IMR-90 (cell line): ENCODE measurements at regions not wholly inside any gene's neighbourhood (a gene's known extent, or its start where the extent isn't known, plus 50 kb on each side); places are given as distances from the start of the nearest gene placed in this dataset.

Experiments used
- ATAC-seq: fragments of 200-7000 bp; cut with Tn5 transposase; 2 replicates; pipeline ENCODE4 v1.9.1; 2020; ENCODE audit warnings: low read depth, mild to moderate bottlenecking, moderate library complexity
- BruUV-seq: library from RNA; stranded (reverse); fragments of 400-500 nt; replicated peaks from 2 replicates; lab custom pipeline; 2021; lab: Mats Ljungman, UMichigan
- CTCF ChIA-PET: fragments of 300-600 bp; formaldehyde crosslinking; extraction: SDS; loops from one replicate; lab custom pipeline; 2021; ENCODE audit warnings: antibody characterized with exemption; lab: Yijun Ruan, JAX
- POLR2A ChIA-PET: fragments of 300-600 bp; sonication (Branson Sonifier 250); formaldehyde crosslinking; loops from one replicate; lab custom pipeline; 2022; ENCODE audit warnings: antibody characterized with exemption; ENCODE audit not compliant: unreplicated experiment; lab: Charles Lee
- DNase-seq: peaks from one replicate; pipeline ENCODE4 v3.0.0; 2013
- H2AFZ ChIP-seq: replicated peaks from 2 replicates; pipeline ENCODE3; 2013; ENCODE audit warnings: low read length, mild to moderate bottlenecking; ENCODE audit not compliant: poor library complexity
- H2AK5ac ChIP-seq: 2 replicates; pipeline ENCODE4 v1.6.1; 2013; ENCODE audit warnings: low read depth, low read length, inconsistent platforms
- H2AK9ac ChIP-seq: replicated peaks from 2 replicates; pipeline ENCODE3; 2013; ENCODE audit warnings: mild to moderate bottlenecking, low read depth, low read length, moderate library complexity; ENCODE audit not compliant: poor library complexity
- H2BK120ac ChIP-seq: 2 replicates; pipeline ENCODE4 v1.6.1; 2013; ENCODE audit warnings: low read depth, low read length, inconsistent platforms
- H2BK15ac ChIP-seq: 3 replicates; pipeline ENCODE4 v1.6.1; 2013; ENCODE audit warnings: low read depth, low read length, inconsistent platforms
- H2BK20ac ChIP-seq: 2 replicates; pipeline ENCODE4 v1.6.1; 2013; ENCODE audit warnings: low read depth, mild to moderate bottlenecking, inconsistent platforms, low read length, moderate library complexity
- H2BK5ac ChIP-seq: 2 replicates; pipeline ENCODE4 v1.6.1; 2013; ENCODE audit warnings: mild to moderate bottlenecking, low read depth, low read length, inconsistent platforms; ENCODE audit not compliant: poor library complexity, severe bottlenecking
- H3K14ac ChIP-seq: replicated peaks from 2 replicates; pipeline ENCODE4 v1.6.1; 2013; ENCODE audit warnings: low read depth, low read length, inconsistent platforms
- H3K18ac ChIP-seq: 2 replicates; pipeline ENCODE4 v1.6.1; 2013; ENCODE audit warnings: low read depth, low read length, control low read depth
- H3K23ac ChIP-seq: 2 replicates; pipeline ENCODE4 v1.6.1; 2013; ENCODE audit warnings: low read depth, low read length, inconsistent platforms
- H3K27ac ChIP-seq: 2 replicates; pipeline ENCODE4 v1.5.1; 2013; ENCODE audit warnings: mild to moderate bottlenecking, control low read depth, low read length; ENCODE audit not compliant: insufficient read depth
- H3K27me3 ChIP-seq: 2 replicates; pipeline ENCODE4 v1.6.1; 2013; ENCODE audit warnings: low read length; ENCODE audit not compliant: control insufficient read depth, insufficient read depth
- H3K36me3 ChIP-seq: 2 replicates; pipeline ENCODE4 v1.6.1; 2013; ENCODE audit warnings: low read length, mixed read lengths; ENCODE audit not compliant: control insufficient read depth, insufficient read depth
- H3K4ac ChIP-seq: 2 replicates; pipeline ENCODE4 v1.6.1; 2013; ENCODE audit warnings: low read depth, low read length, inconsistent platforms
- H3K4me1 ChIP-seq: 2 replicates; pipeline ENCODE4 v1.6.1; 2013; ENCODE audit warnings: low read length, mixed read lengths; ENCODE audit not compliant: control insufficient read depth, insufficient read depth
- H3K4me2 ChIP-seq: 2 replicates; pipeline ENCODE4 v1.6.1; 2013; ENCODE audit warnings: low read depth, mild to moderate bottlenecking, control low read depth, low read length, moderate library complexity
- H3K4me3 ChIP-seq: 2 replicates; pipeline ENCODE4 v1.5.1; 2013; ENCODE audit warnings: low read depth, mild to moderate bottlenecking, control low read depth, low read length, moderate library complexity; ENCODE audit not compliant: insufficient read depth
- H3K56ac ChIP-seq: 2 replicates; pipeline ENCODE4 v1.6.1; 2013; ENCODE audit warnings: low read length, inconsistent platforms; ENCODE audit not compliant: insufficient read depth; ENCODE audit errors: extremely low read depth
- H3K79me1 ChIP-seq, 2 experiments: 2 replicates each; pipeline ENCODE4 v1.6.1; 2013; ENCODE audit warnings: low read length in 2 of 2, inconsistent platforms in 1 of 2, low read depth in 1 of 2
- H3K9ac ChIP-seq: 2 replicates; pipeline ENCODE4 v1.6.1; 2013; ENCODE audit warnings: low read depth, low read length, control low read depth
- H3K9me1 ChIP-seq: 2 replicates; pipeline ENCODE4 v1.6.1; 2013; ENCODE audit warnings: low read length, inconsistent platforms; ENCODE audit not compliant: insufficient read depth
- H3K9me3 ChIP-seq: 2 replicates; pipeline ENCODE4 v1.6.1; 2013; ENCODE audit warnings: low read length; ENCODE audit not compliant: control insufficient read depth, insufficient read depth
- H4K20me1 ChIP-seq: 2 replicates; pipeline ENCODE4 v1.6.1; 2013; ENCODE audit warnings: low read length, inconsistent platforms; ENCODE audit not compliant: insufficient read depth
- H4K5ac ChIP-seq: 2 replicates; pipeline ENCODE4 v1.6.1; 2013; ENCODE audit warnings: mild to moderate bottlenecking, low read depth, low read length, control low read depth
- H4K8ac ChIP-seq, 2 experiments: 2 replicates each; pipeline ENCODE4 v1.6.1; 2013; ENCODE audit warnings: low read depth in 2 of 2, low read length in 2 of 2, control low read depth in 1 of 2, inconsistent platforms in 1 of 2
- H4K91ac ChIP-seq: 2 replicates; pipeline ENCODE4 v1.6.1; 2013; ENCODE audit warnings: low read depth, low read length, inconsistent platforms; ENCODE audit not compliant: insufficient read depth
- BHLHE40 ChIP-seq: fragments of 150-350 bp; IDR thresholded peaks from 2 replicates; pipeline ENCODE4 v1.6.1; 2016; ENCODE audit warnings: mild to moderate bottlenecking, low read depth, low read length
- CEBPB ChIP-seq: IDR thresholded peaks from 2 replicates; pipeline ENCODE4 v1.6.1; 2012; ENCODE audit warnings: low read depth, low read length, improper control_type of control experiment
- CHD1 ChIP-seq: IDR thresholded peaks from 2 replicates; pipeline ENCODE4 v1.6.1; 2012; ENCODE audit warnings: low read depth, low read length, improper control_type of control experiment
- CTCF ChIP-seq: conservative IDR thresholded peaks from 2 replicates; pipeline ENCODE4 v1.5.1; 2012; ENCODE audit warnings: mild to moderate bottlenecking, low read depth, low read length, improper control_type of control experiment
- ELK1 ChIP-seq: fragments of 150-350 bp; IDR thresholded peaks from 2 replicates; pipeline ENCODE4 v1.6.1; 2016; ENCODE audit warnings: low read depth, mild to moderate bottlenecking, low read length, moderate library complexity, borderline replicate concordance
- FOS ChIP-seq: fragments of 150-350 bp; IDR thresholded peaks from 2 replicates; pipeline ENCODE4 v1.6.1; 2016; ENCODE audit warnings: low read depth, low read length
- MAFK ChIP-seq: IDR thresholded peaks from 2 replicates; pipeline ENCODE4 v1.6.1; 2012; ENCODE audit warnings: low read depth, low read length, improper control_type of control experiment
- MAZ ChIP-seq: IDR thresholded peaks from 2 replicates; pipeline ENCODE4 v1.6.1; 2012; ENCODE audit warnings: low read depth, mild to moderate bottlenecking, low read length, improper control_type of control experiment, moderate library complexity, borderline replicate concordance
- NFE2L2 ChIP-seq: fragments of 150-350 bp; IDR thresholded peaks from 2 replicates; pipeline ENCODE4 v1.6.1; 2016; ENCODE audit warnings: low read depth, mild to moderate bottlenecking, low read length
- POLR2A ChIP-seq: IDR thresholded peaks from 2 replicates; pipeline ENCODE4 v1.6.1; 2012; ENCODE audit warnings: mild to moderate bottlenecking, low read depth, low read length
- RAD21 ChIP-seq: IDR thresholded peaks from 2 replicates; pipeline ENCODE4 v1.6.1; 2012; ENCODE audit warnings: low read length, improper control_type of control experiment
- RCOR1 ChIP-seq: IDR thresholded peaks from 2 replicates; pipeline ENCODE4 v1.6.1; 2012; ENCODE audit warnings: mild to moderate bottlenecking, low read length, improper control_type of control experiment; ENCODE audit not compliant: insufficient replicate concordance
- RFX5 ChIP-seq: IDR thresholded peaks from 2 replicates; pipeline ENCODE4 v1.8.0; 2012; ENCODE audit warnings: low read depth, mild to moderate bottlenecking, low read length, moderate library complexity
- SMC3 ChIP-seq: fragments of 150-350 bp; IDR thresholded peaks from 2 replicates; pipeline ENCODE4 v1.6.1; 2016; ENCODE audit warnings: low read depth, mild to moderate bottlenecking, antibody characterized with exemption, low read length, moderate library complexity
- WGBS, 2 experiments: methylation state at CpG; one replicate each; pipeline versions ENCODE4 v1.1.5 to v1.1.7; 2013; ENCODE audit warnings: missing lambda C conversion rate in 2 of 2; ENCODE audit not compliant: insufficient read length in 1 of 2; ENCODE audit errors: extremely low coverage in 2 of 2; 5-methylcytosine and 5-hydroxymethylcytosine counted together
- dilution Hi-C: fragments of 300-500 bp; cut with HindIII; formaldehyde crosslinking; loops from one replicate; pipeline ENCODE4 v1.14.3; 2018; ENCODE audit warnings: low sequenced_read_pairs; ENCODE audit not compliant: unreplicated experiment
- in situ Hi-C: fragments of 300-500 bp; cut with MboI; formaldehyde crosslinking; loops from 3 replicates; pipeline ENCODE4 v1.14.3; 2019; ENCODE audit warnings: low sequenced_read_pairs, inconsistent platforms, mixed read lengths
- intact Hi-C: fragments of 100-400 bp; cut with micrococcal nuclease; formaldehyde crosslinking; loops from 2 replicates; pipeline ENCODE4 v1.10.0; 2022
- TF ChIP-seq, protein P1 (sequence below): fragments of 150-350 bp; IDR thresholded peaks from 2 replicates; pipeline ENCODE4 v1.6.1; 2017; ENCODE audit warnings: mild to moderate bottlenecking, antibody characterized with exemption, low read length, low read depth

DNA sequence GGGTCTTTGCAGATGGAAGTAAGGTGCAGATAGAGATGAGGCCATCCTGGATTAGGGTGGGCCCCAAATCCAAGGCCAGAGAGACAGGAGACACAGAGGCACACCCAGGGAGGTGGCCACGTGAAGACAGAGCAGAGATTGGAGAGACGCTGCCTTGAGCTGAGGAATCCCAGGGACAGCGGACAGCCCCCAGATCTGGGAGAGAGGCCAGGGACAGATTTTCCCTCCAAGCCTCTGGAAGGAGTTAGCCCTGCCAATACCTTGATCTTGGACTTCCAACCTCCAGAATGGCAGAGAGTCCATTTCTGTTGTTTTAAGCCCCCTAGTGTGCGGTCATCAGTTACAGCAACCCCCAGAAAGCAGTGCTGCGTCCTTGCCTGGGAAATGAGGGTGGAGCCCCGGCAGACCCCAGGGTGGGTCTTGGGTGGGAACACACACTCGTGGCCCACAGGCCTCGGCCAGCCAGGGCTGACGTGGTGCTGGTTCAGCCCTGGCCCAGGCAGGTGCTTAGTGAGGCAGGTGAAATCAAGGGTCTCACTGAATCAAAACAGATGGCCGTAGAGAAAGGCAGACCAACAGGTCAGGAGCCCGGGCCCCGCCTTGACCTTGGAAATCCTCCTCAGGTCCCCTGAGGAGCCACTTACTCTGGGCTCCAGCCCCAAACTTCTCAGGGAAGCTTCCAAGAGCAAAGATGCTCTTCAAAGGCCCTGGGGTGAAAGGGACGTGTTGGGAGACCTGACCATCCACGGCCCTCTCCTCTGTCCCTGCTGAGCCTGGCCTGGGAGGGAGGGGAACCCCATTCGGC is 169.3 kb downstream of the RBFOX3 start:
- Histone ChIP-seq H4K5ac (no peak overlapping the region), H2AFZ (no peak overlapping the region), H2BK15ac (no peak overlapping the region), H3K4ac (no peak overlapping the region), H3K79me1 (no peaks in the 10 kb centered on the region), H4K91ac (no peak overlapping the region), H2BK20ac (no peak overlapping the region), H4K8ac (no peak overlapping the region), H2BK5ac (no peak overlapping the region), H3K36me3 (no peaks in the 10 kb centered on the region), H4K20me1 (no peaks in the 10 kb centered on the region), H2AK9ac (no peak overlapping the region), H3K23ac (no peak overlapping the region), H3K4me3 (no peak overlapping the region), H3K27me3 (peaks cover 2% of the 10 kb centered on the region; the same call in 1 of the 2 replicates), H3K4me2 (no peak overlapping the region), H2AK5ac (no peak overlapping the region), H3K14ac (no peak overlapping the region), H3K9ac (no peak overlapping the region), H3K9me1 (no peaks in the 10 kb centered on the region), H3K56ac (no peak overlapping the region), H3K18ac (no peak overlapping the region), H3K4me1 (no peaks in the 10 kb centered on the region), H2BK120ac (no peak overlapping the region), H3K9me3 (no peaks in the 10 kb centered on the region), H3K27ac (no peak overlapping the region)
- intact Hi-C loops (no loop called here), in situ Hi-C loops (no loop called here), dilution Hi-C loops (no loop called here)
- 66% methylated on average over 6 of the region's 15 CpGs; no CpG with 5 or more reads in 1 of the 2 experiments for WGBS, 2 experiments
- TF ChIP-seq RAD21 (no peak), RCOR1 (no peak), CHD1 (no peak), ELK1 (no peak), FOS (no peak), SMC3 (no peak), BHLHE40 (no peak), POLR2A (no peak), MAZ (no peak), NFE2L2 (no peak), MAFK (no peak), CEBPB (no peak), RFX5 (no peak), CTCF (no peak)
- TF ChIP-seq, protein P1, sequence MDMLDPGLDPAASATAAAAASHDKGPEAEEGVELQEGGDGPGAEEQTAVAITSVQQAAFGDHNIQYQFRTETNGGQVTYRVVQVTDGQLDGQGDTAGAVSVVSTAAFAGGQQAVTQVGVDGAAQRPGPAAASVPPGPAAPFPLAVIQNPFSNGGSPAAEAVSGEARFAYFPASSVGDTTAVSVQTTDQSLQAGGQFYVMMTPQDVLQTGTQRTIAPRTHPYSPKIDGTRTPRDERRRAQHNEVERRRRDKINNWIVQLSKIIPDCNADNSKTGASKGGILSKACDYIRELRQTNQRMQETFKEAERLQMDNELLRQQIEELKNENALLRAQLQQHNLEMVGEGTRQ: no peak
- ChIA-PET CTCF (no interaction called here), POLR2A (no interaction called here)
- no TSS peak for BruUV-seq
- ATAC-seq (no peak), DNase-seq (no peak)
